Stomach (tissue), 4 donors: ENCODE measurements at regions not wholly inside any gene's neighbourhood (a gene's known extent, or its start where the extent isn't known, plus 50 kb on each side); places are given as distances from the start of the nearest gene placed in this dataset.
A peak's percentile ranks its signal among the peaks of the same experiment; 100 is the strongest.

Experiments used
- EP300 ChIP-seq: sonication (generic); formaldehyde crosslinking; IDR thresholded peaks from one replicate; pipeline ENCODE4 v1.6.1; 2017; ENCODE audit warnings: antibody characterized with exemption
- POLR2A ChIP-seq, 4 donors: fragments of 450-650 bp; IDR thresholded peaks; one replicate each; pipeline ENCODE4 v1.6.1; 2016; ENCODE audit warnings: antibody characterized with exemption in 4 of 4, control low read depth in 2 of 4, mild to moderate bottlenecking in 1 of 4, moderate library complexity in 1 of 4
- POLR2AphosphoS5 ChIP-seq, 3 donors: sonication (generic); formaldehyde crosslinking; IDR thresholded peaks; one replicate each; pipeline ENCODE4 v1.6.1; 2016; ENCODE audit warnings: antibody characterized with exemption in 3 of 3
- TF ChIP-seq, protein P1 (sequence below), 7 experiments: fragments of 450-650 bp in 4 of 7; fragments of 200-600 bp in 3 of 7; sonication (generic) in 3 of 7; IDR thresholded peaks; one replicate each; pipeline ENCODE4 v1.5.1; 2016 to 2019; ENCODE audit warnings: antibody characterized with exemption in 7 of 7, control low read depth in 2 of 7, mild to moderate bottlenecking in 1 of 7

DNA sequence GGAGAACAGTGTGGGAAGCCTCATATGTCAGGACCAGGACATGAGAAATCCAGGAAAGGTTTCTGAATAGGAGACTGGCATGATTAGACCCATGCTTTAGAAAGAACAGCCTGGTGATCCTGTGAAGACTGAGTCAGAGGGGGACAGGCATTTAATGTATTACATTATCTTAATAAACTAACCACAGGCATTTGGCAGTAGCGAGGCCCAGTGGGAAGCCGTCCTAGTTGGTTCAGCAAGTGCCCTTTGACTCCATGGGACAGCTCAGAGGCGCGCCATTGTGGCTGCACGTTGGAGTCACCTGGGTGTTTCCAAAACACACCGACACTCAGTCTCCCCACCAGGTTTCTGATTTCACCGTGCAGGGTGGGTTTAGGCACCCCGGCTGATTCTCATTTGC is 90.5 kb upstream of the DGKG start:
- TF ChIP-seq, protein P1, sequence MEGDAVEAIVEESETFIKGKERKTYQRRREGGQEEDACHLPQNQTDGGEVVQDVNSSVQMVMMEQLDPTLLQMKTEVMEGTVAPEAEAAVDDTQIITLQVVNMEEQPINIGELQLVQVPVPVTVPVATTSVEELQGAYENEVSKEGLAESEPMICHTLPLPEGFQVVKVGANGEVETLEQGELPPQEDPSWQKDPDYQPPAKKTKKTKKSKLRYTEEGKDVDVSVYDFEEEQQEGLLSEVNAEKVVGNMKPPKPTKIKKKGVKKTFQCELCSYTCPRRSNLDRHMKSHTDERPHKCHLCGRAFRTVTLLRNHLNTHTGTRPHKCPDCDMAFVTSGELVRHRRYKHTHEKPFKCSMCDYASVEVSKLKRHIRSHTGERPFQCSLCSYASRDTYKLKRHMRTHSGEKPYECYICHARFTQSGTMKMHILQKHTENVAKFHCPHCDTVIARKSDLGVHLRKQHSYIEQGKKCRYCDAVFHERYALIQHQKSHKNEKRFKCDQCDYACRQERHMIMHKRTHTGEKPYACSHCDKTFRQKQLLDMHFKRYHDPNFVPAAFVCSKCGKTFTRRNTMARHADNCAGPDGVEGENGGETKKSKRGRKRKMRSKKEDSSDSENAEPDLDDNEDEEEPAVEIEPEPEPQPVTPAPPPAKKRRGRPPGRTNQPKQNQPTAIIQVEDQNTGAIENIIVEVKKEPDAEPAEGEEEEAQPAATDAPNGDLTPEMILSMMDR (IDR thresholded peaks at IDR 0.05): no peak
- no peak for TF ChIP-seq POLR2A (IDR thresholded peaks at IDR 0.05)
- peak in 1 of 3 donors; percentile 42 for TF ChIP-seq POLR2AphosphoS5 (IDR thresholded peaks at IDR 0.05)
- no peak for TF ChIP-seq EP300
